Kidney epithelial cell (primary cell): ENCODE measurements at regions not wholly inside any gene's neighbourhood (a gene's known extent, or its start where the extent isn't known, plus 50 kb on each side); places are given as distances from the start of the nearest gene placed in this dataset.

Experiments
- DNase-seq: peaks from one replicate; pipeline ENCODE4 v3.0.0-alpha.2; 2010; ENCODE audit warnings: low read depth
- H3K27me3 ChIP-seq: 2 replicates; pipeline ENCODE4 v1.6.0; 2011; ENCODE audit warnings: low read length; ENCODE audit not compliant: control insufficient read depth, insufficient read depth
- H3K36me3 ChIP-seq: 2 replicates; pipeline ENCODE4 v1.5.1; 2011; ENCODE audit warnings: low read length; ENCODE audit not compliant: control insufficient read depth, insufficient read depth
- H3K4me3 ChIP-seq: 2 replicates; pipeline ENCODE4 v1.5.1; 2011; ENCODE audit warnings: low read depth, mild to moderate bottlenecking, control low read depth, low read length
- CTCF ChIP-seq: IDR thresholded peaks from 2 replicates; pipeline ENCODE4 v1.5.1; 2011; ENCODE audit warnings: mild to moderate bottlenecking, moderate library complexity, low read length, control low read depth, inconsistent platforms; ENCODE audit not compliant: insufficient read depth, poor library complexity, severe bottlenecking

DNA sequence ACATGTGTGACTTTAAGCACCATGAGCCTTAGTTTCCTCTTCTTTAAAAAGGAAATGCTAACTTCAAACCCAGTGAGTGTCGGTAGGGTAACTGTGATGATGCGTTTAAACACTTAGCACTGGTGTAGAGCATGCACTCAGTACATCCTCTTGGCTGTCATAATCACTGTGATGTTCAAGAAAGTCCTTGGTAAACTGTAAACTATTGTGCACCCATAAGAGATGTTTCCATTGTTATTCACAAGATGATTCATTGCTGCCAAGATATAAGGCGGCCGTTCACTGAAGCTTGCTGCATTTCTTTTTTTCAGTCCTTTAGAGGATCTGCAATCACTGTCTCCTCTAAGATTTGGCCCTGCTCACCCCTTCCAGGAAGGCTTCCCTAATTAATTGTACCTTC is 61.8 kb upstream of the DAB1 start:
- DNase-seq, result no peak
- no peaks in the 10 kb centered on the region for H3K36me3 ChIP-seq
- H3K27me3 ChIP-seq, result no peaks in the 10 kb centered on the region
- no peak overlapping the region for H3K4me3 ChIP-seq
- TF ChIP-seq CTCF, result no peak

DNA sequence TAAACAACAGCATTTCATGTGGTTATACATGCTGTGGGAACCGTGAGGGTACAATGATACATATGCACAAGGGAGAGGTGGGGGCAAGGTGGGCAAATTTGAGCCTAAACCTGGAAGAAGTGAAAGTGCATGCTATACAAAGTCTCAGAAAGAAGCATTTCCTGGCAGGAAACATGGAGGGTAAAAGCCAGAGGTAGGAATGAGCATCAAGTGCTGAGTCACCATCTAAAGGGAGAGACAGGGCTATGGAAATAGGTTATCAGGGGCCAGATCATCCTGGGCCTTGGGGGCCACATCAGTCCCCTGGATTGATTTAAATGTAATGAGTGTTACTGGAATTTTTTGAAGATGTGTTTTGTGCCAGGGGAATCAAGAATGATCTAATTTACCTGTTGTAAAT is 60.1 kb upstream of the DAB1 start:
- DNase-seq, result no peak
- no peak for TF ChIP-seq CTCF
- no peaks in the 10 kb centered on the region for H3K36me3 ChIP-seq
- H3K4me3 ChIP-seq, result no peak overlapping the region
- H3K27me3 ChIP-seq, result no peaks in the 10 kb centered on the region

- Histone ChIP-seq H3K36me3 (no peaks in the 10 kb centered on the region), H3K4me3 (no peak overlapping the region), H3K27me3 (no peaks in the 10 kb centered on the region)
- TF ChIP-seq CTCF, result no peak
- DNase-seq, result no peak
Measured at GRCh38 chr1:57479471-57479870, 55.6 kb upstream of the DAB1 start.

- Histone ChIP-seq H3K4me3 (no peak overlapping the region), H3K27me3 (no peaks in the 10 kb centered on the region), H3K36me3 (no peaks in the 10 kb centered on the region)
- no peak for DNase-seq
- TF ChIP-seq CTCF, result no peak
Measured at GRCh38 chr1:57475366-57475765, 51.5 kb upstream of the DAB1 start.

GRCh38 chr1:57474137-57474750 is 50.4 kb upstream of the DAB1 start:
- Histone ChIP-seq H3K4me3 (no peak overlapping the region), H3K36me3 (no peaks in the 10 kb centered on the region), H3K27me3 (no peaks in the 10 kb centered on the region)
- no peak for TF ChIP-seq CTCF
- no peak for DNase-seq
